Endothelial cell of umbilical vein (primary cell): ENCODE measurements at regions not wholly inside any gene's neighbourhood (a gene's known extent, or its start where the extent isn't known, plus 50 kb on each side); places are given as distances from the start of the nearest gene placed in this dataset.
"Not testable (repeated sequence)": the region's sequence is repeated elsewhere in the genome, so short reads cannot be mapped to it uniquely, and the experiment has no call there.

Experiments
- JUN ChIP-seq: IDR thresholded peaks from 2 replicates; pipeline ENCODE4 v1.6.1; 2011; ENCODE audit warnings: borderline replicate concordance, low read depth; ENCODE audit not compliant: insufficient read length, insufficient read depth
- MYC ChIP-seq: IDR thresholded peaks from one replicate; pipeline ENCODE4 v1.6.1; 2011; ENCODE audit warnings: mild to moderate bottlenecking, low read depth, low read length
- POLR2A ChIP-seq: IDR thresholded peaks from 2 replicates; pipeline ENCODE4 v1.6.1; 2012; ENCODE audit warnings: low read depth, mild to moderate bottlenecking, control low read depth, low read length
- POLR2AphosphoS5 ChIP-seq: IDR thresholded peaks from 2 replicates; pipeline ENCODE4 v1.6.1; 2012; ENCODE audit warnings: low read depth, mild to moderate bottlenecking, control low read depth, low read length, moderate library complexity; ENCODE audit not compliant: insufficient read depth
- TF ChIP-seq, protein P1 (sequence below), 2 donors: IDR thresholded peaks; 1 replicate in 1 of 2; 2 replicates in 1 of 2; pipeline ENCODE4 v1.5.1; 2011; ENCODE audit warnings: low read length in 2 of 2, mild to moderate bottlenecking in 2 of 2, moderate library complexity in 2 of 2, control low read depth in 1 of 2, inconsistent platforms in 1 of 2, low read depth in 1 of 2; ENCODE audit not compliant: insufficient read depth in 1 of 2; ENCODE audit errors: extremely low read depth in 1 of 2

DNA sequence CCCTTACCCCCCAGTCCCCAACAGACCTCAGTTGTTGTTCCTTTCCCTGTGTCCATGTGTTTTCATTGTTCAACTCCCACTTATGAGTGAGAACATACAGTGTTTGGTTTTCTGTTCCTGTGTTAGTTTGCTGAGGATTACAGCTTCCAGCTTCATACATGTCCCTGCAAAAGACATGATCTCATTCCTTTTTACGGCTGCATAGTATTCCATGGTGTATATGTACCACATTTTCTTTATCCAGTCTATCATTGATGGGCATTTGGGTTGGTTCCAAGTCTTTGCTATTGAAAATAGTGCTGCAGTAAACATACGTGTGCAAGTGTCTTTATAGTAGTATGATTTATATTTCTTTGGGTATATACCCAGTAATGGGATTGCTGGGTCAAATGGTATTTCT lies 87.8 kb upstream of the TANK start:
- not testable (repeated sequence) for TF ChIP-seq POLR2A, POLR2AphosphoS5, MYC, JUN
- TF ChIP-seq, protein P1, sequence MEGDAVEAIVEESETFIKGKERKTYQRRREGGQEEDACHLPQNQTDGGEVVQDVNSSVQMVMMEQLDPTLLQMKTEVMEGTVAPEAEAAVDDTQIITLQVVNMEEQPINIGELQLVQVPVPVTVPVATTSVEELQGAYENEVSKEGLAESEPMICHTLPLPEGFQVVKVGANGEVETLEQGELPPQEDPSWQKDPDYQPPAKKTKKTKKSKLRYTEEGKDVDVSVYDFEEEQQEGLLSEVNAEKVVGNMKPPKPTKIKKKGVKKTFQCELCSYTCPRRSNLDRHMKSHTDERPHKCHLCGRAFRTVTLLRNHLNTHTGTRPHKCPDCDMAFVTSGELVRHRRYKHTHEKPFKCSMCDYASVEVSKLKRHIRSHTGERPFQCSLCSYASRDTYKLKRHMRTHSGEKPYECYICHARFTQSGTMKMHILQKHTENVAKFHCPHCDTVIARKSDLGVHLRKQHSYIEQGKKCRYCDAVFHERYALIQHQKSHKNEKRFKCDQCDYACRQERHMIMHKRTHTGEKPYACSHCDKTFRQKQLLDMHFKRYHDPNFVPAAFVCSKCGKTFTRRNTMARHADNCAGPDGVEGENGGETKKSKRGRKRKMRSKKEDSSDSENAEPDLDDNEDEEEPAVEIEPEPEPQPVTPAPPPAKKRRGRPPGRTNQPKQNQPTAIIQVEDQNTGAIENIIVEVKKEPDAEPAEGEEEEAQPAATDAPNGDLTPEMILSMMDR (IDR thresholded peaks at IDR 0.05; ENCODE audit: extremely low read depth in 1 of 2, insufficient read depth in 1 of 2, low read depth in 1 of 2, low read length in 2 of 2), result not testable (repeated sequence)
